GM18507 (cell line): ENCODE measurements at regions not wholly inside any gene's neighbourhood (a gene's known extent, or its start where the extent isn't known, plus 50 kb on each side); places are given as distances from the start of the nearest gene placed in this dataset.

Source experiments
- DNase-seq: peaks from one replicate; pipeline ENCODE4 v3.0.0; 2011; ENCODE audit warnings: low read depth; ENCODE audit not compliant: insufficient read length; ENCODE audit errors: extremely low spot score
- FAIRE-seq: peaks from 2 replicates; lab custom pipeline; 2011; peaks lifted over from hg19 to GRCh38; lab: Jason Lieb, UNC

- FAIRE-seq (peak; percentile 36), DNase-seq (no peak)
Observed at GRCh38 chr15:101124731-101125451, 127.0 kb downstream of the CHSY1 start.

GRCh38 chr15:101123222-101123910, 128.5 kb downstream of the CHSY1 start:
- FAIRE-seq (no peak), DNase-seq (no peak)

- FAIRE-seq = no peak
- no peak for DNase-seq
Observed at GRCh38 chr15:101122806-101123205, 129.0 kb downstream of the CHSY1 start.

GRCh38 chr15:101122266-101122665, 129.6 kb downstream of the CHSY1 start:
- no peak for FAIRE-seq

GRCh38 chr15:101121511-101122090, 130.2 kb downstream of the CHSY1 start:
- FAIRE-seq = no peak

More at GRCh38 chr15:101122266-101122665, 129.6 kb downstream of the CHSY1 start:
- DNase-seq = no peak

GRCh38 chr15:101120987-101121386, 130.9 kb downstream of the CHSY1 start:
- no peak for DNase-seq
- FAIRE-seq = no peak

More at GRCh38 chr15:101121511-101122090, 130.2 kb downstream of the CHSY1 start:
- DNase-seq = no peak

- DNase-seq (no peak), FAIRE-seq (no peak)
Observed at GRCh38 chr15:101120473-101120872, 131.4 kb downstream of the CHSY1 start.
